ENCODE measurements at regions not wholly inside any gene's neighbourhood (a gene's known extent, or its start where the extent isn't known, plus 50 kb on each side); places are given as distances from the start of the nearest gene placed in this dataset.

GRCh38 chr12:25052914-25053211 lies 104.0 kb upstream of the BCAT1 start:
- no peak for DNase-seq
- H3K4me3 Mint-ChIP-seq = no peak overlapping the region
- H3K9me3 Mint-ChIP-seq = no peaks in the 10 kb centered on the region
- peaks cover 9% of the 10 kb centered on the region for H3K4me1 Mint-ChIP-seq (ENCODE audit: low read depth)
- H3K27ac Mint-ChIP-seq = no peak overlapping the region
- TF ChIP-seq CTCF (IDR thresholded peaks at IDR 0.05) = no peak
- H3K36me3 Mint-ChIP-seq (ENCODE audit: low read depth) = no peaks in the 10 kb centered on the region; the same call in 1 of the 2 replicates
- H3K27me3 Mint-ChIP-seq (ENCODE audit: insufficient read depth) = peaks cover 22% of the 10 kb centered on the region

GRCh38 chr12:25052196-25052913 lies 103.5 kb upstream of the BCAT1 start:
- DNase-seq = no peak
- no peak for TF ChIP-seq CTCF (IDR thresholded peaks at IDR 0.05)
- no peak overlapping the region for H3K4me3 Mint-ChIP-seq
- H3K4me1 Mint-ChIP-seq (ENCODE audit: low read depth) = peaks cover 9% of the 10 kb centered on the region
- H3K27ac Mint-ChIP-seq = no peak overlapping the region
- peaks cover 20% of the 10 kb centered on the region for H3K27me3 Mint-ChIP-seq (ENCODE audit: insufficient read depth)
- no peaks in the 10 kb centered on the region; the same call in 1 of the 2 replicates for H3K36me3 Mint-ChIP-seq (ENCODE audit: low read depth)
- H3K9me3 Mint-ChIP-seq = peaks cover 3% of the 10 kb centered on the region

- Mint-ChIP-seq H3K4me1 (ENCODE audit: low read depth) (peaks cover 9% of the 10 kb centered on the region), H3K4me3 (no peak overlapping the region), H3K9me3 (peaks cover 7% of the 10 kb centered on the region), H3K36me3 (ENCODE audit: low read depth) (no peaks in the 10 kb centered on the region; the same call in 1 of the 2 replicates), H3K27ac (no peak overlapping the region), H3K27me3 (ENCODE audit: insufficient read depth) (peaks cover 20% of the 10 kb centered on the region)
- DNase-seq = no peak
- no peak for TF ChIP-seq CTCF (IDR thresholded peaks at IDR 0.05)
Observed at GRCh38 chr12:25051656-25052195, 102.8 kb upstream of the BCAT1 start.

- Mint-ChIP-seq H3K27me3 (ENCODE audit: insufficient read depth) (peaks cover 20% of the 10 kb centered on the region), H3K36me3 (ENCODE audit: low read depth) (no peaks in the 10 kb centered on the region; the same call in 1 of the 2 replicates), H3K9me3 (peaks cover 12% of the 10 kb centered on the region), H3K4me1 (ENCODE audit: low read depth) (peaks cover 9% of the 10 kb centered on the region), H3K4me3 (no peak overlapping the region), H3K27ac (no peak overlapping the region)
- no peak for TF ChIP-seq CTCF (IDR thresholded peaks at IDR 0.05)
- DNase-seq = no peak
Observed at GRCh38 chr12:25051171-25051570, 102.3 kb upstream of the BCAT1 start.

- Mint-ChIP-seq H3K4me3 (no peak overlapping the region), H3K36me3 (ENCODE audit: low read depth) (no peaks in the 10 kb centered on the region; the same call in 1 of the 2 replicates), H3K27me3 (ENCODE audit: insufficient read depth) (peaks cover 10% of the 10 kb centered on the region; the same call in 1 of the 2 replicates), H3K27ac (no peak overlapping the region), H3K4me1 (ENCODE audit: low read depth) (peaks cover 5% of the 10 kb centered on the region; the same call in 1 of the 2 replicates), H3K9me3 (peaks cover 20% of the 10 kb centered on the region)
- TF ChIP-seq CTCF (IDR thresholded peaks at IDR 0.05) = no peak
- DNase-seq = no peak
Observed at GRCh38 chr12:25045869-25046268, 97.0 kb upstream of the BCAT1 start.

Measured in HFFc6 (cell line).